AG08396 (cell line): ENCODE measurements at regions not wholly inside any gene's neighbourhood (a gene's known extent, or its start where the extent isn't known, plus 50 kb on each side); places are given as distances from the start of the nearest gene placed in this dataset.

Source experiments
- DNase-seq: peaks from one replicate; pipeline ENCODE4 v3.0.0; 2012; ENCODE audit warnings: low spot score, mixed read lengths

- no peak for DNase-seq
Measured at GRCh38 chr17:34176440-34176839, 78.6 kb upstream of the CCL2 start.

GRCh38 chr17:34177642-34178041 is 77.4 kb upstream of the CCL2 start:
- peak; percentile 36 for DNase-seq

- no peak for DNase-seq
Measured at GRCh38 chr17:34178092-34178491, 77.0 kb upstream of the CCL2 start.

GRCh38 chr17:34182036-34182803 is 72.9 kb upstream of the CCL2 start:
- DNase-seq: no peak

- DNase-seq: no peak
Measured at GRCh38 chr17:34195987-34196386, 59.1 kb upstream of the CCL2 start.

- DNase-seq: no peak
Measured at GRCh38 chr17:34198519-34198918, 56.6 kb upstream of the CCL2 start.

GRCh38 chr17:34199454-34199853 is 55.6 kb upstream of the CCL2 start:
- no peak for DNase-seq

- peak; percentile 75 for DNase-seq
Measured at GRCh38 chr17:34199932-34200534, 55.1 kb upstream of the CCL2 start.

GRCh38 chr17:34201225-34201624 is 53.9 kb upstream of the CCL2 start:
- DNase-seq: no peak

- no peak for DNase-seq
Measured at GRCh38 chr17:34201767-34202166, 53.3 kb upstream of the CCL2 start.

- DNase-seq: no peak
Measured at GRCh38 chr17:34203018-34203638, 52.0 kb upstream of the CCL2 start.

- no peak for DNase-seq
Measured at GRCh38 chr17:34204402-34204801, 50.7 kb upstream of the CCL2 start.
